Transverse colon (tissue), 4 donors: ENCODE measurements at regions not wholly inside any gene's neighbourhood (a gene's known extent, or its start where the extent isn't known, plus 50 kb on each side); places are given as distances from the start of the nearest gene placed in this dataset.

Experiments
- EP300 ChIP-seq: sonication (generic); formaldehyde crosslinking; IDR thresholded peaks from one replicate; pipeline ENCODE4 v1.6.1; 2017; ENCODE audit warnings: antibody characterized with exemption, low read depth
- POLR2A ChIP-seq: fragments of 450-650 bp; IDR thresholded peaks from one replicate; pipeline ENCODE4 v1.6.1; 2016; ENCODE audit warnings: antibody characterized with exemption, mild to moderate bottlenecking, moderate library complexity
- POLR2AphosphoS5 ChIP-seq, 3 donors: sonication (generic); formaldehyde crosslinking; IDR thresholded peaks; one replicate each; pipeline ENCODE4 v1.6.1; 2016; ENCODE audit warnings: antibody characterized with exemption in 3 of 3
- TF ChIP-seq, protein P1 (sequence below), 5 experiments: fragments of 200-600 bp in 3 of 5; fragments of 450-650 bp in 2 of 5; sonication (generic) in 3 of 5; IDR thresholded peaks; 1 replicate in 2 of 5; 2 replicates in 3 of 5; pipeline ENCODE4 v1.5.1; 2016 to 2017; ENCODE audit warnings: antibody characterized with exemption in 5 of 5, inconsistent platforms in 3 of 5, mild to moderate bottlenecking in 2 of 5, moderate library complexity in 1 of 5

DNA sequence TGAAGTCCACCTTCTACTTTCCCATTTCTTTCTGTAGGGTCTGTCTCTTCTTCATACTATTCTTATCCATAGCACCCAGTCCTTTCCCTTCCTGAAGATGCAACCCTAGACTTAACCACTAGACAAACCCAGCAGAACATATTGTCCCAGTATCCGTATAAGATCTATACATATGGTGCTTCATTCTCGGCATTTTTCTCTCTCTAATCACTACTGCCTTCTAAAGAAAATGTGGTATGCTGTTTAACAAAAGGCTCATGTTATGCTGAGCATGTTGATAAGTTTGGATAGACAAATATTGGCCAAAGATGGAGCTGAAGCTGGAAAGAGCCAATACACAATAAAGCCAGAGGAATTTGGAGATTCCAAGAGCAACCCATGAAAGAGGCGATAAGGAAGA lies 212.6 kb downstream of the MAFB start:
- TF ChIP-seq, protein P1, sequence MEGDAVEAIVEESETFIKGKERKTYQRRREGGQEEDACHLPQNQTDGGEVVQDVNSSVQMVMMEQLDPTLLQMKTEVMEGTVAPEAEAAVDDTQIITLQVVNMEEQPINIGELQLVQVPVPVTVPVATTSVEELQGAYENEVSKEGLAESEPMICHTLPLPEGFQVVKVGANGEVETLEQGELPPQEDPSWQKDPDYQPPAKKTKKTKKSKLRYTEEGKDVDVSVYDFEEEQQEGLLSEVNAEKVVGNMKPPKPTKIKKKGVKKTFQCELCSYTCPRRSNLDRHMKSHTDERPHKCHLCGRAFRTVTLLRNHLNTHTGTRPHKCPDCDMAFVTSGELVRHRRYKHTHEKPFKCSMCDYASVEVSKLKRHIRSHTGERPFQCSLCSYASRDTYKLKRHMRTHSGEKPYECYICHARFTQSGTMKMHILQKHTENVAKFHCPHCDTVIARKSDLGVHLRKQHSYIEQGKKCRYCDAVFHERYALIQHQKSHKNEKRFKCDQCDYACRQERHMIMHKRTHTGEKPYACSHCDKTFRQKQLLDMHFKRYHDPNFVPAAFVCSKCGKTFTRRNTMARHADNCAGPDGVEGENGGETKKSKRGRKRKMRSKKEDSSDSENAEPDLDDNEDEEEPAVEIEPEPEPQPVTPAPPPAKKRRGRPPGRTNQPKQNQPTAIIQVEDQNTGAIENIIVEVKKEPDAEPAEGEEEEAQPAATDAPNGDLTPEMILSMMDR (IDR thresholded peaks at IDR 0.05) = no peak
- TF ChIP-seq POLR2A (no peak), EP300 (no peak), POLR2AphosphoS5 (IDR thresholded peaks at IDR 0.05) (no peak)
